ENCODE measurements at regions not wholly inside any gene's neighbourhood (a gene's known extent, or its start where the extent isn't known, plus 50 kb on each side); places are given as distances from the start of the nearest gene placed in this dataset.

DNA sequence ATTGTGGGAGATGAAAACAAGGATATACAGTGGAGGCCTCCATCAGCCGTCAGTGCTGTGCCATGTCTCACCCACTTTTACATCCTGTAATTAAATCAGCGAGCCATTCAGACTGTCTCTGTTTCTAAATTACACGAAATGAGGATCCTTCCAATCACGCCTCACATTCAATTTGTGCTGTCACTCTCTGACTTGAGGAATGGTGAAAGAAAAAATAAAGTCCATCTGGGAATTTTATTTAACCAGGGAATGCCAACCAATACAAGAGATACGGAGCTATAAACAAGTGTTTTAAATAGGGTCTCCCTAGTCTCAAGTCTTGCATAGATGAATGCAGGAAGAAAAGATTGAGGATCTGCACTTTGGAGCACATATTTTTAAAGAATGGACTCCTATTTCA lies 72.8 kb downstream of the CMPK2 start:
- no peak overlapping the region for H3K4me3 ChIP-seq (ENCODE audit: low read length)
- no peak overlapping the region for H3K27ac ChIP-seq (ENCODE audit: low read length)
- H3K4me1 ChIP-seq (ENCODE audit: insufficient read depth, low read length): no peaks in the 10 kb centered on the region
- no peaks in the 10 kb centered on the region for H3K36me3 ChIP-seq (ENCODE audit: insufficient read depth, low read depth, low read length)
- no peaks in the 10 kb centered on the region for H3K9me3 ChIP-seq (ENCODE audit: insufficient read depth, low read depth, low read length)
- H3K9ac ChIP-seq (ENCODE audit: low read depth, low read length): no peak overlapping the region
- H3K27me3 ChIP-seq (ENCODE audit: insufficient read depth, low read length): no peaks in the 10 kb centered on the region

DNA sequence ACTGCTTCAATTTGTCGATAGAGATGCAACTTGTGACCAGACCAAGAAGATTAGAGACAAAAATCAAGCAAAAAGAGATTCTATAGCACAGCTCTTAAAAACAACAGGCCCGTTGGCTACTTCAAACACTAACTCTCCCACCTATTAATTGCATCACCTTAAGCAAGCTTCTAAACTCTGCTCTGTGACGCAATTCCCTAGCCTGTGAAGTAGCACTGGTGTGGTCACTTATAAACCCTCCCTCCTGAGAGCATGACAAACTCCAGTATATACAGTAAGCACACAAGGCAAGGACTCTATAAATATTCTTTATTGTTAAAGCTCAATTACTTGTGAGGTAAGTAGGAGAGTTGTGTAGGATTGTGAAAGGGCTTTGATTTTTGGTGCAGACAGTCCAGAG lies 72.3 kb downstream of the CMPK2 start:
- Histone ChIP-seq H3K4me3 (ENCODE audit: low read length) (no peak overlapping the region), H3K27me3 (ENCODE audit: insufficient read depth, low read length) (no peaks in the 10 kb centered on the region), H3K9ac (ENCODE audit: low read depth, low read length) (no peak overlapping the region), H3K4me1 (ENCODE audit: insufficient read depth, low read length) (no peaks in the 10 kb centered on the region), H3K36me3 (ENCODE audit: insufficient read depth, low read depth, low read length) (no peaks in the 10 kb centered on the region), H3K27ac (ENCODE audit: low read length) (no peak overlapping the region), H3K9me3 (ENCODE audit: insufficient read depth, low read depth, low read length) (no peaks in the 10 kb centered on the region)

DNA sequence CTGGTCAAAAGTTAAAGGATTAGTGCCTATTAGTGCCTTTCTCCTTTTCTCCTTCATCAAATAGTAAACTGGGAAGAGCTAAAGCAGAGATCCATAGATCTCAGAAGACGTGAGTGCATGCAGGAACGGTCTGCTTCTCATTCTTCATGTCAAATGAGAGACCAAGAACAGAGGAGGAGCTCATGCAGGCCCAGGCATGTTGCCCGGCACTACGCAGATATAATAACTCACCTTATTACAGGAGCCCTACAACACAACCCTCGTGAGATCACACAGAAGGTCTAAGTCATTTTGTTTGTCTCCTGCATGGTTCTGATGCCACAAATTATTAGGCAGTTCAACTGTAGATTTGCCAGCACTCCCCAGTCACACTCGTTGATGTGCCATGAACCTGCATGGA lies 71.8 kb downstream of the CMPK2 start:
- no peaks in the 10 kb centered on the region for H3K36me3 ChIP-seq (ENCODE audit: insufficient read depth, low read depth, low read length)
- H3K9ac ChIP-seq (ENCODE audit: low read depth, low read length): no peak overlapping the region
- no peaks in the 10 kb centered on the region for H3K4me1 ChIP-seq (ENCODE audit: insufficient read depth, low read length)
- H3K4me3 ChIP-seq (ENCODE audit: low read length): no peak overlapping the region
- no peak overlapping the region for H3K27ac ChIP-seq (ENCODE audit: low read length)
- H3K27me3 ChIP-seq (ENCODE audit: insufficient read depth, low read length): no peaks in the 10 kb centered on the region
- no peaks in the 10 kb centered on the region for H3K9me3 ChIP-seq (ENCODE audit: insufficient read depth, low read depth, low read length)

DNA sequence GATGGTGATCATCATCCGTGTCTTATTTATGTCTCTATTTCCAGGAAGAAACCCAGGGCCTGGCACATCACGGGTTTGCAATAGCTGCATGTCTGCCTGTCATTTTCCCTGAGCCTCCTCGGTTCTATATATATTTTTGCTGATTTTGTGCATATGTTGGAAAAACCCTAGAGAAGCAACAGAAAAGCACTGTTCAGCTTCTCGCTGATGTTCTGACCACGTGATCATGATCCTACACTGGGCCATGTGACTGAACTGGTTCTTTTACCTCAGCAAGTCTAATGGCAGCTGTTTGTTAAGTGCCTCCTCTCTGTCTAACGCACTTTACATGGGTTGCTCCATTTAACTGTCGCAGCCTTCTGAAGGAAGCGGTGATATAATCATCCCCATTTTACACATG lies 71.3 kb downstream of the CMPK2 start:
- Histone ChIP-seq H3K4me3 (ENCODE audit: low read length) (no peak overlapping the region), H3K9me3 (ENCODE audit: insufficient read depth, low read depth, low read length) (no peaks in the 10 kb centered on the region), H3K4me1 (ENCODE audit: insufficient read depth, low read length) (no peaks in the 10 kb centered on the region), H3K27ac (ENCODE audit: low read length) (no peak overlapping the region), H3K36me3 (ENCODE audit: insufficient read depth, low read depth, low read length) (no peaks in the 10 kb centered on the region), H3K9ac (ENCODE audit: low read depth, low read length) (no peak overlapping the region), H3K27me3 (ENCODE audit: insufficient read depth, low read length) (no peaks in the 10 kb centered on the region)
